G401 (cell line): ENCODE measurements at regions not wholly inside any gene's neighbourhood (a gene's known extent, or its start where the extent isn't known, plus 50 kb on each side); places are given as distances from the start of the nearest gene placed in this dataset.

Experiments used
- DNase-seq: peaks from one replicate; pipeline ENCODE4 v3.0.0-alpha.2; 2015; ENCODE audit warnings: low spot score
- in situ Hi-C: cut with HindIII; loops from 2 replicates; pipeline ENCODE4 v1.10.0; 2016; ENCODE audit warnings: low sequenced_read_pairs, mixed read lengths

- in situ Hi-C loops: no loop called here
- peak; percentile 69 for DNase-seq
These were observed 90.1 kb upstream of the KLF7 start for GRCh38 chr2:207255565-207256470.

DNA sequence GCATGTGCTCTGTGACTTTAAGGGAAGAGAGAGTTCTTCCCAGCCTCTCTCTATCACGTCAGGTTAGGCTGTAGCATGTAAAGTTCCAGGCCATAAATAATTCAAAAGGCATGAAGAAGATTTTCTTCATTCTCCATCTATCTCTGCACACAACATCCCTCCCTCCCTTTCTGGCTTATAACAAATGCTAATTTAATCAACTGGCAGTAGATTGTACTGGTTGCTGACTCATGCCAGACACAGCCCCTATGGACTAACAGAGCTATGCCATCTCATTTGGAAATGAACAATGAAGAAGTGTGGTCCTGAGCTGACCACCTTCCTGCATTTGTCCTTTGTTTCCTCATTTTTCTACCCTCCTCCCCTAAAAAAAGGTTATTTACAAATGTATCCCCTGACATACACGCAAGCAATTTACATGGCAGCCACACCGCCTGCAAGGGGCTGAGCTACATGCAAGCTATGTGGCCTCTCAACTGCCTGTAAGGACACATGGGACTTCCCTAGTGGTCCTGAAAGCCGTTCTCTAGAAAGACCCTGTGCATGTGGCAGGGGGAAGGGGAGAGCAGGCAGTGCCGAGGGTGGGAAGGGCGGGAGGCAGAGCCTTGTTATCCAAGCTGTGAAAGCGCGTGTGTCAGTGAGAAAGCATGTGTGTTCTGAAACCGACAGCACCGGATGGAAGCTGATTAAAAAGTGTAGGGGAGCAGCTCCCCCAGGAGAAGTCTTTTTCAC, 90.9 kb upstream of the KLF7 start:
- in situ Hi-C loops: no loop called here
- DNase-seq: no peak

DNA sequence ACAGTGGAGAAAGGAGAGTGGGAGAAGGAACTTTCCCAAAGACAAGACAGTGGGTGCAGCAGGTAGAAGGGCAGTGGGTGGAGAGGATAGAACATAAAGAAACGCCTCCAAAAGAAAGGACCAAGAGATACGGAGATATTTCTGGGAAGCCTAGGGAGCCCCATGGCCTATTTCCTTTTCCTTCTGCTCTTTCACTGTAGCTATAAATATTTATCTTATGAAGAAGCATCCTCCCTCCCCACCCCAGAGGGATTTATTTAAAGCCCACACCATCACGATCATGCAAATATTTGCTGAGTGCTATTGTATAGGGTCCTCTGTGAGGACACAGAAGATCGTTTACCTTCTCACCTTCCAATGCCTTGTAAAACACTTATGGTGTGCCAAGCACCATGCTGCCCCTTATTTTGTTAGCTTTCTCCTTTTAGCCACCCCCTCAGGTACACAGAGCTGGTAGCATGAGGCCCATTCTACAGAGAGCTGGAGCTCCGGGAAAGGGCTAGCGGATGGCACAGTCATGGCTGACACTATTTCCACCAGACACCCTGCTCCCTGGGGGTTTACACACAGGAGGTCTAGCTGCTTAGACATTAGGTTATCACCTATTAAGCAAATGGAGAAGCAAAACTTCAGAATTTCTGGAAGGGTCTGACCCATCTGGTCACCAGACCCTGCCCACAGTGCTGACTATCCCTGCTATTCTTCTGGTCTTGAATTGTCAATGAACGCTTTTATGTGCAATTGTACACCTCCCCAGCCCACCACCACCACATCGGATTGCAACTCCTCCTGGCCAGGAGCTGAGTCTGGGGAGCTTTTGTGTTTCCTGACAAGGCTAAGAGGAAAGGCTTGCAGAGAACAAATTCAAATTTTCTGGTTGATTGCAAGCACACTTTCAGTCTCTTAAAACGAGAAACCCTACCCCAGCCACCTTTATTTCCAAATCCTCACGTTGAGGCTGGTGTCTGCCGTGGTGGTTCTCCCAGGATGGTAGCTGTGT, 91.8 kb upstream of the KLF7 start:
- in situ Hi-C loops: no loop called here

GRCh38 chr2:207258263-207258991, 92.7 kb upstream of the KLF7 start:
- in situ Hi-C loops: no loop called here
- DNase-seq: peak; percentile 57

More for the DNA sequence above, 91.8 kb upstream of the KLF7 start:
- no peak for DNase-seq

DNA sequence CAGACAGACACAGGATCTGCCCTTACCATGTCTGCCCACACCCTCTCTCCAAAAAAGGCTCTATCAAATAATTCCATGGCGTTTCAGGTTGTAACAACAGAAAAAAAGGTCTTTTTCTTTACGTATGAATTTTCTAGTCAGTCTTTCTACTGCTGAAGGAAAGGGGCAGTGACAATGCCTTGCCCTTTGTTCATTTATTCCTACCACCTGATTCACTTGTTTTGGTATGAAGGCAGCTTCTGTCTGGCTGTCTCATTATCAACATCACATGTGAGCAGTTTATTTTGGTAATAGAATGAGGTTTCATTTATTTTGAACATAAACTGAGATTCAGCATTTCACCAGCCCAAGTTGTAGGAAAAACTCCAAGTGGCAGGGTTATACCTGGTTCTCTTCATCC, 94.3 kb upstream of the KLF7 start:
- in situ Hi-C loops: no loop called here
- DNase-seq: no peak

GRCh38 chr2:207260947-207261346, 95.2 kb upstream of the KLF7 start:
- in situ Hi-C loops: no loop called here
- DNase-seq: no peak

DNA sequence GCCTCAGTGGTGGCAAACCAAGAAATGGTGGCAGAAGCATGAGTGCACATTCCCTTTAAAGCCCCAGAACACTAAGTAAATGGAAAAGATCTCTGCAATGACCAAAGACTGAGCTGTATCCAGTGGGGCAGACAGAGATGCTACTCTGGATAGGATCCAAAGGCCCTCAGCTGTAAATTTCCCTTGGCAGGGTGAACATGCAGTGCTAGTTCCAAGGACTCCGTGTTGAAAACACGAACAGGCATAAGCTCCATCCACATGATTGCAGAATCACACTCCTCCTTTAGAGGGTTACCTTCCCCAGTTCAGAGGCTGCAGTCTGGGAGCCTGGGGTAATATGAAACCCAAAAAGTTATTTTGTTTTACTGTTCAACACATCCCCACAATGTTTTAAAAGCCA, 98.6 kb upstream of the KLF7 start:
- DNase-seq: peak; percentile 27
- in situ Hi-C loops: no loop called here

GRCh38 chr2:207265332-207265731, 99.6 kb upstream of the KLF7 start:
- in situ Hi-C loops: no loop called here
- DNase-seq: no peak

- in situ Hi-C loops: no loop called here
- no peak for DNase-seq
These were observed 100.1 kb upstream of the KLF7 start for GRCh38 chr2:207265869-207266268.

- no peak for DNase-seq
- in situ Hi-C loops: no loop called here
These were observed 100.9 kb upstream of the KLF7 start for GRCh38 chr2:207266648-207267047.

- in situ Hi-C loops: no loop called here
- DNase-seq: no peak
These were observed 103.3 kb upstream of the KLF7 start for GRCh38 chr2:207269038-207269437.

- in situ Hi-C loops: no loop called here
- no peak for DNase-seq
These were observed 108.9 kb upstream of the KLF7 start for GRCh38 chr2:207274530-207275189.

DNA sequence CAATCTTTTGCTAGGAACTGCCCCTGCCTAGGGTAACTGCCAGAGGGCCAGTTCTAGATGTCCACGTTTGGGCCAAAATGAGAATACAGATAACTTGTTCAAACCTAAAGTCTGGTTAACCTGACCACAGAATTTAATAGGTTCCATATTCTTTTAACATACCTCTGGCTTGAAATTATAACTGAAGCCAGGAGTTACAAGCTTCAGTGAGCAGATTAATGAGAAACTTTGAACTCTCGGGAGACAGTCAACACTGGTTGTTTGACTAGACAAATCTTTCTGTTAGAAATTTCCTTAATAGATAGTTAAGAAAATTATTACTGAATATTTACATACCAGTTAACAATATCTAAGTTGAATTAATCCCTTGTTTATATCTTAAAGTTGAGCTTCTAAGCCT, 110.0 kb upstream of the KLF7 start:
- no peak for DNase-seq
- in situ Hi-C loops: no loop called here

- in situ Hi-C loops: no loop called here
These were observed 110.5 kb upstream of the KLF7 start for GRCh38 chr2:207276248-207276647.

GRCh38 chr2:207276858-207277257, 111.1 kb upstream of the KLF7 start:
- in situ Hi-C loops: no loop called here
- DNase-seq: no peak

More at GRCh38 chr2:207276248-207276647, 110.5 kb upstream of the KLF7 start:
- no peak for DNase-seq

DNA sequence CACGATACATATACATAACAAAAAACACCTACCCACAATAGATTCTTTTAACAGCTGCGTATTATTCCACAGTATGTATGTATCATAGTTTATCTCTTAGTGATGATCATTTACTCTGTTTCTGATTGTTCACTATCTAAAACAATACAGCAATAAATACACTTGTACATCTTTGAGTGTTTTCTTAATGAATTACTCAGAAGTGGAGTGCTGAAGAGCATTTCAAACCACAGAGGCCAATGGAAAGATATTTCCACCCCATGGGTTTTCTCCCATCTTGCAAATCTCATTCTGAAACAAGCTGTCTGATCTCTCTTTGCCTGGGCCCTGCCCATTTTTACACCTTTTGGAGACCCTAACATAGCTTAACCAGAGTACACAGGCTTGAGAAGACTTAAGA, 113.8 kb upstream of the KLF7 start:
- no peak for DNase-seq
- in situ Hi-C loops: no loop called here

GRCh38 chr2:207281436-207281835, 115.7 kb upstream of the KLF7 start:
- no peak for DNase-seq
- in situ Hi-C loops: no loop called here

- no peak for DNase-seq
These were observed 117.2 kb upstream of the KLF7 start for GRCh38 chr2:207282916-207283315.

More at GRCh38 chr2:207282916-207283315, 117.2 kb upstream of the KLF7 start:
- in situ Hi-C loops: no loop called here
